ENCODE measurements at regions not wholly inside any gene's neighbourhood (a gene's known extent, or its start where the extent isn't known, plus 50 kb on each side); places are given as distances from the start of the nearest gene placed in this dataset.
A peak's percentile ranks its signal among the peaks of the same experiment; 100 is the strongest.
"Not testable (repeated sequence)": the region's sequence is repeated elsewhere in the genome, so short reads cannot be mapped to it uniquely, and the experiment has no call there.

DNA sequence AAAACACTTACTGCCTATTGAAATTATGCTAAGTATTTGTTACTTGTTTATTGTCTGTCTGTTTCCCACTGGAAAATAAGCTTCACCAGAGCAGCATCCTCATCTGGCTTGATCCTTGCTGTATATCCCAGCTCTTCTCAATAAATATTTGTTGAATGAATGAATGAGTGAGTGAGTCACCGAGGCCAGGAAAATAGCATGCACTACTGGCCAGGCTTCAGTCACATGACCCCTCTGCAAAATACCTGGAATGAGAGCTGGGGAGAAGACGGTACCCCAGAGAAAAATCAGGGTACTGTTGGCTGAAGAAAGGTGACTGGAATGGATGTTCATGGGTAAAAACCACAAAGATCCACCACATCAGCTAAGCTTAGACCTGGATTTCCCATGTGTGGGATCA is 331.9 kb downstream of the SHQ1 start:
- no peak overlapping the region for H3K4me3 ChIP-seq (ENCODE audit: low read depth, low read length)
- no peak for DNase-seq (ENCODE audit: low read depth)

DNA sequence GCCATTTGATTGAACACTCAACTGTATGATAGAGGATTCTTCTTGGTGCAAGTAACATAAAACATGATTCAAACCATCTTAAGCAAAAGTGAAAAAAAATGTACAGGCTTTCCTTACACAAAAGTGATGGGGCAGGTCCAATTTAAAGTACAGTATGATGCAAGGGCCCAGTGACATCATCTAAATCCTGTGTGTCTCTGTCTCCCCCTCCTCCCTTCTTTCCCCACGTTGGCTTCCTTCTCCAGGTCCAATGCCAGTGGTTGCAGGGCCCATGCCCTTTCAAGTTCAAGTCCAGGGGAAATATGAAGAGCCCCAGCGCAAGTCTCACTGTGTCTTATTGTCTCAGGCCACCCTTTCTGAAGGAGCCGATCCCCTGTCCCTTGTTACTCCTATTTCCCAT is 332.3 kb downstream of the SHQ1 start:
- DNase-seq (ENCODE audit: low read depth) = no peak
- no peak overlapping the region for H3K4me3 ChIP-seq (ENCODE audit: low read depth, low read length)

DNA sequence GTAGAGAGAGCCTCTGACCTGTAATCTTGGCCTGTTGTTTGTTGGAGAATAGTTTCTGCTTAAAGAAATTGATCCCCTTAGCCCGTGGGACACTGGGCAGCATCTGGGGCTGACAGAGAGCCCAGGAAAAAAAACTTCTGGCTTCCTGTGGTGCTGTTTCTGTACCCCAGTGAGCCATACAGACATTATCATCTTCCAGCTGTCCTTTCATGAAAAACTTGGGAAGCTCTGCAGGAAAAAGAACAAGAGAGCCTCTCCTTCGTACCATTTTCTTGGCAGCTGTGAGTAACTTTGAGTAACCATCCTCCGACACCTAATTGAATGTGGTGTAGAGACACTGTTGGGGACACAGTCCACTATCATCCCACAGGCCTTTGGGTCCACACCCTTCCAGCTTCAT is 333.0 kb downstream of the SHQ1 start:
- no peak overlapping the region for H3K4me3 ChIP-seq (ENCODE audit: low read depth, low read length)
- no peak for DNase-seq (ENCODE audit: low read depth)

DNA sequence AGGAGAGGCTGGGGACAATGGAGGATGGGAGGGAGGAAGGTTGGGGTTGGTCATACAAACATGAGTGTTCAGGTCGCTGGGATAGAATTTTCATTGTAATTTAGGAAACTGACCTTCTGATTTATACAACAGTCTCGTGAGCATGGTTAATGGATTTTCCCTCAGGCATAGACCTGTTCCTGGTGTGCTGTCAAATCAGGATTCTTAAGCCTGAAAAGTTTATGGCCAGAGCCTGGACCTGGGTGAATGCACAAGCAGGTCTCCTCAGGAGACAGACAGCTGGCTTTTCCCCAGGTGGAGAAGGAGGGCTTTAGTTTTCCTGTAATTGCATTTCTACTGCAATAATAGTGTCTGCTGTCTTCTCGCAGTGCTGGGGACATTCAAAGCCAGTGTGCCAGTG is 338.0 kb downstream of the SHQ1 start:
- DNase-seq (ENCODE audit: low read depth) = no peak
- no peak overlapping the region for H3K4me3 ChIP-seq (ENCODE audit: low read depth, low read length)

DNA sequence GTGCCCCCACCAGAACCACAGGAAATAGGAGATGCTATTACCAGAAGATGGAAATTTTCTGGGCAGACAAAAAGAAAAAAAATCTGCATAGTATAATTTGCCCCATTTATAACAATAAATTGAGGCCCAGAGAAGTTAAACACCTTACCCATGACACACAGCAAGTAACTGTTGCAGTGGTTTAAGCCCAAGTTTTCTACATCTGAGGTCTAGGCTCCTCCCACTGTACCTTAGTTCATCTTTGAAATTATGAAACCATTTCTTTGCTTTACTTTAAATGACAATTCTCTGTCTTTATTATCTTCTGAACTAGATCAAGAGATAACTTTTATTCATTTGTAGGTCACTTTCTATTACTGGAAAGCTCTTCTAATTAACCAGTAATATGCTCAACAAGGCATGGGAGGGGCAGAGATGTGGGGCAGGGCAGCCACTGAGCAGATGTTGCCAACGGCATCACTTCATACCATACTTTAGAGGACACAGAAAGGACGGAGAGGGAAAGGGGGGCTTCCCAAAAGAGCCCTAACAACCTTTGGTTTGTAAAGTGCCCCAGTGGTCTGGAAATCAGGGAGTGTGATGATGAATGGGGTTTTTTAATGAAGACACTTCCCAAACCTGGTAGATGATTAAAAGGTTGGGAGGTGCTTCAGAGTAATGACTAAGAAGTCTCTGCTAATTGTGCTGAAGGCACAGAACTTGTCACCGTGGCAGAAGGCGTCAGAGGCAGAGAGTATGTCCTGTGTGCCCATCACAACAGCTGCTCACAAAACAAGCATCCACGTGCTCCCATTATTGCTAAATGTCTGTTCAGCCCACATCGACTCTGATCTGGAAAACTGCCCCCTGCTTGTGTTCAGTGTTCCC is 342.5 kb downstream of the SHQ1 start:
- no peak overlapping the region for H3K4me3 ChIP-seq (ENCODE audit: low read depth, low read length)
- no peak for DNase-seq (ENCODE audit: low read depth)

DNA sequence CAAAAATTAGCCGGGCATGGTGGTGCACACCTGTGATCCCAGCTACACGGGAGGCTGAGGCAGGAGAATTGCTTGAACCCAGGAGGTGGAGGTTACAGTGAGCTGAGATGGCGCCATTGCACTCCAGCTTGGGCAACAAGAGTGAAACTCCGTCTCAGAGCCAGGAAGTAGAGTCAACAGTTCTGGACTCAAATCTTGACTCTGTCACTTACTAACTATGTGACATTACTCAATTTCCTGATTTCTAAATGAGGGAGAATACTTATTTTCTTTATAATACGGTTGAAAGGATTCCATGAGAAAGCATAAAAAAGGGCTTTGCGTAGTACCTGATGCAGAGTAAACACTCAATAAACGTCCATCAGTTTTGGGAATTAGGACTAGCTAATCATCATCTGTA is 350.7 kb downstream of the SHQ1 start:
- not testable (repeated sequence) for H3K4me3 ChIP-seq (ENCODE audit: low read depth, low read length); DNase-seq (ENCODE audit: low read depth)

DNA sequence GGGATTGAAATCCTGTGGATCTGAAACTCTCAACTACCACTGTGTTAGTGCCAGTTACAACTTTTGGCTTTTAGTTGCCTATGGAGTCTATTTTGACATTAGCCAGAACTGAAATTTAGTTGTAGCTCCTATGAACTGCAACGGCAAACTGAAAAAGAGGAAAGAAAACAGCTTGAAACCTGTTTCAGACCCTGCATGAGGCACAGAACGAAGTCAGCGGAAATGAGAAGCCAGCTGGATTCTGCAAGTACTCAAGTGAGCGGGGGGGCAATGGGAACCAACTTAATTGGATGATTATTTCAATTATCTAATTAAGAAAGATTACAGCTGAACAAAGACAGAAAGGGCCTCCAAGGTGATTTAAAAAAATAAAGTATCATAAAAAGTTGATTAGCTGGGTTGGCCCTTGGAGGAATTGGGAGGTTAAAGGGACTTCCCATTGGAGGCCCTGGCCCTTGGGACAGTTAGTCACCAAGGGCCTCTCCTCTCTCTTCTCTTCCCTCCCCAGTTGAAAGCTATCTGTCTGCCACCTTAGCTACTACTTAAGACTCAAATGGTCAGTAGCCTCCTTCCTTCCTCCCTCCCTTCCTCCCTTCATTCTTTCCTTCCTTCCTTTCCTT is 352.1 kb downstream of the SHQ1 start:
- DNase-seq (ENCODE audit: low read depth) = no peak
- H3K4me3 ChIP-seq (ENCODE audit: low read depth, low read length) = no peak overlapping the region

DNA sequence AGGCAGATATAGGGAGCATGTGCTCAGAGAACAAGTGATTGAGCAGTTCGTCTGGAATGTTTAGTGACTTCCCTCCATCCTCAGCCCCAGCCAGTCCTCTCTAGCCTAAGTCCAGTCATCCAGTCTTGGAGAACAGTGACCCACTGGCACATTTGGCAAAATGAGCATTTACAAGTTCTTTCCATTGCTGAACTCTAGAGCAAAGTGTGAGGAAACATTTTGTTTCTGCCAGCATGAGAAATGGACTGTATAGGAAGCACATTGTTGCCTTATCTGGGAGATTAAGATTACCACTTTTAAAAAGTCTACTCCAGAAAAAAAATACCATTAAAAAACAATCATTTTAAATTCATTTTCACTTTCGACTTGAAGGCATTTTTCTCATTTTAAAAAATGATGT is 353.6 kb downstream of the SHQ1 start:
- no peak for DNase-seq (ENCODE audit: low read depth)
- H3K4me3 ChIP-seq (ENCODE audit: low read depth, low read length) = no peak overlapping the region

DNA sequence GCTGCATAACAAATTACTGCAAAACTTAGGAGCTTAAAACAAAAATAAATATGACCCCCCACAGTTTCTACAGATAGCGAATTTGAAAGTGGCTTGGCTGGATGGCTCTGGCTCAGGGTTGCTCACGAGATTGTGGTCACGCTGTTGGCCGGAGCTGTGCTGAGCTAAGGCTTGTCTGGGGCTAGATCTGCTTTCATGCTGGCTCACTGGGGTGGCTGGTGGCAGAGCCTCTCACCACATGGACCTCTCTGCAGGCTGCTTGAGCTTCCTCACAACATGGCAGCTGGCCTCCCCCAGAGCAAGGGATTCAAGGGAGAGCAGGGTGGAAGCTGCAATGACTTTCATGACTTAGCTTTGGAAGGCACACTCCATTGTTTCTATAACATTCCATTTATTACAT is 354.1 kb downstream of the SHQ1 start:
- no peak overlapping the region for H3K4me3 ChIP-seq (ENCODE audit: low read depth, low read length)
- DNase-seq (ENCODE audit: low read depth) = no peak

DNA sequence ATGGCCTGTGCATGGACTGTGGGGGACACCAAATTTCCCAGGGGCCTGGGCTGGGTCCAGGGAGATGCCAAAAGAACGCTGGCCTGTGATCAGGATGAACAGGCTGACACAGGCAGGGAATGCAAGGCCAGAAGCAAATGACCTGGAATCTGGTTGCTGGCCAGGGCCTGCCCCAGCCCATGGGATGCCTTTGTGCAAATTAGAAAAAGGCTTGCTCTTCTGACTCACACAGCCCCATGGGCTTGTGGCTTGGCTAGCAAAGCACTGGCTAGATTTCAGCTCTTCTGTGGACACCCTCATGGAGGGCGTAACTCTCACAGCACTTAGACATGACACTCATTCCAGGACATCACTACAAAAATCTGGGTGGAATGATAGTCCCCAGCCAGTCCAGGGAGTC is 356.0 kb downstream of the SHQ1 start:
- no peak overlapping the region for H3K4me3 ChIP-seq (ENCODE audit: low read depth, low read length)
- DNase-seq (ENCODE audit: low read depth) = peak; percentile 81

DNA sequence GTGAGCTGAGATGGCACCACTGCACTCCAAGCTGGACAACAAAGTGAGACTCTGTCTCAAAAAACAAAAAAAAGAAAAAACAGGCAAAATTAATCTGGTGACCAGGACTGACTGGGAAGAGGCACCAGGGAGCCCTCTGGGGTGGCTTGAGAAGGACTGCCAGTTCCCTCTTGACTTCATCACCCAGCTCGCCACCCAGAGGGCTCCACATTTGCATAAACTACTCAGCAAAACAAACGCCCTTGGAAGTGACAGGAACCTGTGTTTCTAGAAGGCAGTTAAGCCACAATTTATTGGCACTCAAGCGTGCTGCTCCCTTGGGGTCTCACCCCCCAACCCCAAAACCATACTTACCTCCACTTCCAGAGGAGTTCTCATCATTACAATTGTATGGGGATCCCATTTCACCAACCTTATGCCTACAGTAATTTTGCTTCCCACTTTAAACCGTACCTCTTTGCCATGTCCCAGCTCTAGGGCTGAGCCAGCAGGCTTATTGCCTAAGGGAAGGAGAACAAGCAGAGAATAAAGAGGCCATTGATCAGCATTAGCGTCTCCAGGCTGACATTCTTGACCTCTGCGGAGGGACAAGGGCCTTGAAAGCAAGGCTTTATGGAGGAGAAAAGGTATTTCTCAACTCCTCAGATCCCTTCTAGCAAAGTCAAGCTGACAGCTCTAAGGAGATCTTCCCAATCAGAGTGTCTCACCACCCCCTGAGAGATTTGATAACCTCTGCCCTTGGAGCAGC is 357.4 kb downstream of the SHQ1 start:
- DNase-seq (ENCODE audit: low read depth) = no peak
- H3K4me3 ChIP-seq (ENCODE audit: low read depth, low read length) = no peak overlapping the region

DNA sequence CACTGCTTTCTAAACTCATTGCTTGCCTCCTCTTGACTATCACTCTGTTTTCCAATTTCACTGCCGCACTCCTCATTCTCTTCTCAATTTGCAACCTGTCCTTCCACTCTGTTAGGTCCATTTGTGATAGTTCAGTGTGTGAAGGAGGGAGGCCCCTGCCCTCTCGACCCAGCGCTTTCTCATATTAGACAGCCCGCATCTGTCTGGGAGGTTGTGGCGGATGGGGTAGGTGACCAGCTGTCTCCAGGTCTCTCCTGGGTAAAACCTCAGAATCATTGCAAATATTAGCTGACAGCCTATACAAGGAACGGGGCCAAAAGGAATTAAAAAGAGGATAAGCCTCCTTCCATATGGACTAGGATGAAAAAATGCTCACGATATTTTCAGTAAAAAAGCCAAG is 358.3 kb downstream of the SHQ1 start:
- DNase-seq (ENCODE audit: low read depth) = no peak
- no peak overlapping the region for H3K4me3 ChIP-seq (ENCODE audit: low read depth, low read length)

DNA sequence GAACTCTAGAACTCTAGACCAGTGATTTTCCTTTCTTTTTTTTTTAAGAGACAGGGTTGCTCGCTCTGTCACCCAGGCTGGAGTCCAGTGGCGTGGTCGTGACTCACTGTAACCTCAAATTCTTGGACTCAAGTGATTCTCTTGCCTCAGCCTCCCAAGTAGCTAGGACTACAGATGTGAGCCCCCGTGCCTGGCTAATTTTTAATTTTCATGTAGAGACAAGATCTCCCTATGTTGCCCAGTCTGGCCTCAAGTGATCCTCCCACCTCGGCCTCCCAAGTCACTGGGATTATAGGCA is 359.6 kb downstream of the SHQ1 start:
- H3K4me3 ChIP-seq (ENCODE audit: low read depth, low read length) = no peak overlapping the region
- DNase-seq (ENCODE audit: low read depth) = no peak

DNA sequence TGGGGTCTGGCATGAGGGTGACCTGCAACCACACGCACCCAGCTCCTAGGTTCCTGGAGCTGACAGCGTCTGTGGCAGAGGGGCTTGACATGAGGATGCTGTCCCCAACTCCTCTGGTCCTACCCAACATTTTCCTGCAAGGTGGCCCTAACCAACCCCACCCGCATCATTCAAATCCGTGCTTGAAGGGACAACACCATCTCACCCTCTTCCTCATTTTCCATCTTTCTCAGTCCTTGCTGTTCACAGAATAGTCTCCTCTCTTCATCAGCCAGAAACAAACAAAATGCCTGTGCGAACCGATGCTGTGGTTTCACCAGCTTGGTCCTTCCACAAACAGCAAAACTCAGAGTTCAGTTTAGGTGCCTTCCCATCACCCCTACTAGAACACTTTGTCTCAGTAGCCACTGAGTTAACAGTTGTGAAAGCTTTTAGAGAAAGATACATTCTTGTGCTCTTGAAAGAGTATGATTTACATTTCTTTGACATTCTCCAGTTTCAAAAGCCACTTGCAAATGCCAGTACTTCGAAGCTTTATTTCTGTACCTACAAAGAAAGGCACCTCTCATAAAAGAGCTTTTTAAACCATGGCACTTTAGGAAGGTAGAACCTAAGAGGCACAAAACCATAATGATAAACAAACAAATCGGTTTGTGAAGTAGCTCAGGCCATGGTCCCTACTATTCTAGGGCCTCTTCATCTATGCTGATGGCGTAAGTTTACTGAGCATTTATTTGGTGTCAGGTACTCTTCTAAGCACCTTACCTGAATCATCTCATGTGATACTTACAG is 360.1 kb downstream of the SHQ1 start:
- no peak for DNase-seq (ENCODE audit: low read depth)
- H3K4me3 ChIP-seq (ENCODE audit: low read depth, low read length) = no peak overlapping the region

DNA sequence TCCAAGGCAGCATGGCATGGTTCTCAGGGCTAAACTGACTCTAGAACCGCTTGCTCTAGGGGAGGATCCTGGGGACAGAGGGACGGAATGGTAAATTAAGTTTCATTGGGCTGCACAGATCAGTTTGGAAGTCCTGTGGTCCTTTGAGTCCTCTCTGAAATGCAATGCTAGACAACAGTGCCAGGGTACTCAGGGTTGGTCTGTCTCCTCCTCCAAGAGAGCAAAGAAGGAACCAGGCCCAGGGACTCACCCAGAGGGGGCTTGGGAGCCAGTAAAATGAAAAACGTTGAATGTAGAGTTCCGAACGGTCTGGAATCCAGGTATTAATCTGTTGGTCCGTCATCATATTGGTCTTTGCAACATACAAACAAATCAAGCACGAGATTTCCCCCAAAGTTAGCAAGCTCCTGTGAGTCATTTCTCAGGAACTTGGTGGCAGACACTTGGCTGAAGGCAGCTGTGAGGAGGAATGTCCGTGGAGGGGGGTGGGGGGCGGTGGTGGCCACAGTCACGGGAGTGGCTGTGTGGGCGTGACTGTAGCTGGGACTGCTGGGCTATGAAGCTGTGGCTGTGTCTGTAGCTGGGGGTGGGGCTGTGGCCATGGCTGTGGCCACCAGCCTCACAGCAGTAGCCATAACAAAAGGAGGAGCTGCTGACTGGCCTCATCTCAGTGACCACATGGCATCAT is 361.0 kb downstream of the SHQ1 start:
- DNase-seq (ENCODE audit: low read depth) = peak; percentile 57
- no peak overlapping the region for H3K4me3 ChIP-seq (ENCODE audit: low read depth, low read length)

DNA sequence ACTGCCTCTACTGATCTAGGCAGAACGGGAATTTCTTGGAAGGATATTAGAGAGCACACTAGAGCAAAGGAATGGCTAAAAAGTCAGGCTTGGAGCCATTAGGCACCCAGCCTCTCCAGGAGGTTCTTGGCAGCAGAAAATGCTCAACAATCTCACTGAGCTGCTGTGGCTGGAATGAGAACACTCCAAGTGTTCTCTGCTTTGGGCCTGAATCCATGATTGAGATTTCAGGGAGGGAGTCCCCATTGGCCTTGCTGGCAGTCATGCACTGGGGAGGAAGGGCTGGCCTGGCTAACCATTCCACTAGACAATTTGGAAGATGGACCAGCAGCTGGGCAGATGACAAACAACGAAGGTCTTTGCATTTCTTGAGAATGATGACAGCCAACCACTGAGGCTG is 362.6 kb downstream of the SHQ1 start:
- DNase-seq (ENCODE audit: low read depth) = no peak

DNA sequence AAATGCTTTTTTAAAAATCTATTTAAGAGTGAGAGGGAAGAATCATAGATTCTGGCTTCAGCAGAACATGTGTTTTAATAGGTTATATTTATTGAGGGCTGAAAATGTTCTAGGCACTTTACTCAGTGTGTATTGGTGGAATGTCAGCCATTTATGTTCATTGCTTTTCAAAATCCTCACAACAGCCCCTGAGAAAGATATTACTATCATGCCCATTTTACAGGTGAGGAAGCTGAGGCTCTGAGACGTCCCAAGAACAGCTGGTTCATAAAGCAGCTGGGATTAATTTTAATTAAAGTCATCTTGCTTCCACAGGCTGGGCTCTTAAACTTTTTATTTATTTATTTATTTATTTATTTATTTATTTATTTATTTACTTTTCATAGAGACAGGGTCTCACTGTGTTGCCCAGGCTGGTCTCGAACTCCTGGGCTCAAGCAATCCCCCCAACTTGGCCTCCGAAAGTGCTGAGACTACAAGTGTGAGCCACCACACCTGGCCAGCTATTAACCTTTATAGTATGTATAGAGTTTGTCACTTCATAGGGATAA is 364.6 kb downstream of the SHQ1 start:
- H3K4me3 ChIP-seq (ENCODE audit: low read depth, low read length) = no peak overlapping the region
- no peak for DNase-seq (ENCODE audit: low read depth)

More for the DNA sequence above, 362.6 kb downstream of the SHQ1 start:
- no peak overlapping the region for H3K4me3 ChIP-seq (ENCODE audit: low read depth, low read length)

DNA sequence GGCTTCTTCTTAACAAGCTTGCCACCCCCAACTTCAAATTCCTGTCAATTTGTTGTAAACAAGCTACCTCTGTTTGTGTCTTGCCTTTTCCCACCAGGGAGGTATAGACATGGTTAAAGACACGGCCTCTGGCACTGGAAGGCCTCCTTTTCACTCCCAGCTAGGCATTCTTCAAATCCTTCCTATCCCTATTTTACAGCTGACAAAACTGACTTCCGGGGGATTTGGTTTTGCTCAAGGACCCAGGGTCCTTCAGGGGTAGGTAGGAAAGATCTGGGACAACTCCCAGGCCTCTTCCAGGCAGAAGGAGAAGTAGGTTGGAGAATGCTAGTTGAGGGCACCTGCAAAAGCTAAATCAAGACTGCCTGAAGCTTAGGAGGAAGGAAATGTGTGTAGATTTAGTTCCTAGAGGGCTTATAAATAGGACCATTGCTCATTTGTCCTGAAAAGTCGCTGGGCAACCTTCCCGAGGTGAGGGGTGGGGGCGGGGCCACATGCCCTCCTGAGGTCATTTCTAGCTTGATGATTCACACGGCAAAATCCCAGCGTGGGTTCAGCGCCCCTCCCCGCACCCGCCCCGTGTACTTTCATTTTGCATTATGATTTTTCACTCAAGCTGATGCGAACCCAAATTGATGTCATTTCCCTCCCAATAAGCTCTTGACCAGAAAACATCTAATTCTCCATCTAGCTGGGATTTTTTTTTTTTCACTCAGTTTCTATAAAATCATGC is 365.5 kb downstream of the SHQ1 start:
- DNase-seq (ENCODE audit: low read depth) = peak; percentile 60
- peak overlapping the region; percentile 23 for H3K4me3 ChIP-seq (ENCODE audit: low read depth, low read length)
